GM06990 (cell line): ENCODE measurements at regions not wholly inside any gene's neighbourhood (a gene's known extent, or its start where the extent isn't known, plus 50 kb on each side); places are given as distances from the start of the nearest gene placed in this dataset.

Experiments
- DNase-seq: peaks from one replicate; pipeline ENCODE4 v3.0.0-alpha.2; 2011; ENCODE audit not compliant: insufficient read length; ENCODE audit errors: extremely low read depth
- H3K27me3 ChIP-seq: replicated peaks from 2 replicates; pipeline ENCODE4 v1.6.0; 2011; ENCODE audit warnings: low read length; ENCODE audit not compliant: control insufficient read depth, insufficient read depth
- H3K36me3 ChIP-seq: 2 replicates; pipeline ENCODE4 v1.5.1; 2011; ENCODE audit warnings: low read length; ENCODE audit not compliant: control insufficient read depth, insufficient read depth
- H3K4me3 ChIP-seq: replicated peaks from 2 replicates; pipeline ENCODE4 v1.5.1; 2011; ENCODE audit warnings: low read depth, mild to moderate bottlenecking, control low read depth, low read length
- TF ChIP-seq, protein P1 (sequence below): IDR thresholded peaks from 2 replicates; pipeline ENCODE4 v1.5.1; 2011; ENCODE audit warnings: low read length, control low read depth, mild to moderate bottlenecking, inconsistent platforms; ENCODE audit not compliant: insufficient read depth, poor library complexity, severe bottlenecking

GRCh38 chr2:195181059-195181705, 475.8 kb upstream of the SLC39A10 start:
- TF ChIP-seq, protein P1, sequence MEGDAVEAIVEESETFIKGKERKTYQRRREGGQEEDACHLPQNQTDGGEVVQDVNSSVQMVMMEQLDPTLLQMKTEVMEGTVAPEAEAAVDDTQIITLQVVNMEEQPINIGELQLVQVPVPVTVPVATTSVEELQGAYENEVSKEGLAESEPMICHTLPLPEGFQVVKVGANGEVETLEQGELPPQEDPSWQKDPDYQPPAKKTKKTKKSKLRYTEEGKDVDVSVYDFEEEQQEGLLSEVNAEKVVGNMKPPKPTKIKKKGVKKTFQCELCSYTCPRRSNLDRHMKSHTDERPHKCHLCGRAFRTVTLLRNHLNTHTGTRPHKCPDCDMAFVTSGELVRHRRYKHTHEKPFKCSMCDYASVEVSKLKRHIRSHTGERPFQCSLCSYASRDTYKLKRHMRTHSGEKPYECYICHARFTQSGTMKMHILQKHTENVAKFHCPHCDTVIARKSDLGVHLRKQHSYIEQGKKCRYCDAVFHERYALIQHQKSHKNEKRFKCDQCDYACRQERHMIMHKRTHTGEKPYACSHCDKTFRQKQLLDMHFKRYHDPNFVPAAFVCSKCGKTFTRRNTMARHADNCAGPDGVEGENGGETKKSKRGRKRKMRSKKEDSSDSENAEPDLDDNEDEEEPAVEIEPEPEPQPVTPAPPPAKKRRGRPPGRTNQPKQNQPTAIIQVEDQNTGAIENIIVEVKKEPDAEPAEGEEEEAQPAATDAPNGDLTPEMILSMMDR = no peak
- DNase-seq = no peak
- Histone ChIP-seq H3K27me3 (no peaks in the 10 kb centered on the region), H3K36me3 (no peaks in the 10 kb centered on the region), H3K4me3 (no peak overlapping the region)

GRCh38 chr2:195168369-195168768, 488.7 kb upstream of the SLC39A10 start:
- no peaks in the 10 kb centered on the region for H3K27me3 ChIP-seq
- no peaks in the 10 kb centered on the region for H3K36me3 ChIP-seq
- no peak overlapping the region for H3K4me3 ChIP-seq
- TF ChIP-seq, protein P1 = no peak
- DNase-seq = no peak

GRCh38 chr2:195164930-195165329, 492.1 kb upstream of the SLC39A10 start:
- TF ChIP-seq, protein P1 = no peak
- no peak for DNase-seq

DNA sequence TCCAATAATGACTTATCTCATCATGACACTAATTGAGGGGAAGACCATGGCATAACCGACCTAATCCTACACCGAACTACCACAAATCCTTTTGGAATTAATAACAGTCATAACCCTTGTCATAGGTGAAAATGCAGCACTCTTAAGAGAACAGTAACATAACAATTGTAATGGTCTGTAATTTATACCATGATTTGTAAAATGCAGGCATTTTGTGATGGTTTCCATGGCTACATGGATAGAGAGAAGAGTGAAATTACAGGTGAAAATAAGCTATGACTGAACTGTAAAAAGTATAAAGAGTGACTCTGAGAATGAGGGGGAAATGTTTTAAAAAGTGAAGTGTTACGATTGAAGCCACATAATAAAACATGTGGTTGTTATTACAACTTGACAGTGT, 494.1 kb upstream of the SLC39A10 start:
- TF ChIP-seq, protein P1 = no peak
- Histone ChIP-seq H3K4me3 (no peak overlapping the region), H3K27me3 (no peaks in the 10 kb centered on the region), H3K36me3 (no peaks in the 10 kb centered on the region)
- DNase-seq = no peak

More at GRCh38 chr2:195164930-195165329, 492.1 kb upstream of the SLC39A10 start:
- Histone ChIP-seq H3K4me3 (no peak overlapping the region), H3K27me3 (no peaks in the 10 kb centered on the region), H3K36me3 (no peaks in the 10 kb centered on the region)

GRCh38 chr2:195162194-195162593, 494.8 kb upstream of the SLC39A10 start:
- Histone ChIP-seq H3K4me3 (no peak overlapping the region), H3K27me3 (no peaks in the 10 kb centered on the region), H3K36me3 (no peaks in the 10 kb centered on the region)
- TF ChIP-seq, protein P1 = no peak
- no peak for DNase-seq

DNA sequence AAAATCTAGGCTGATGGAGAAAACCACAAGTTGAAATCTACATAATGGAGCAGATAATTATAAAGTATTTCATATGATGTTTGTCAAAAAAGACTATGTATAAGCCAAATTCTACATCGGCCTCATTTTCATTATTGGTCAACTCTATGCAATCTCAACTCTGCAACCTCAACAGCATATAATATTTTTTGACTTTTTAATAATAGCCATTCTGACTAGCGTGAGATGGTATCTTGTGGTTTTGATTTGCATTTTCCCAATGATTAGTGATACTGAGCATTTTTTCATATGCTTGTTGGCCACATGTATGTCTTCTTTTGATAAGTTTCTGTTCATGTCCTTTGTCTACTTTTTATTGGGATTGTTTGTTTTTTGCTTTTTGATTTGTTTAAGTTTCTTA, 496.1 kb upstream of the SLC39A10 start:
- Histone ChIP-seq H3K36me3 (no peaks in the 10 kb centered on the region), H3K4me3 (no peak overlapping the region), H3K27me3 (no peaks in the 10 kb centered on the region)
- TF ChIP-seq, protein P1 = no peak
- DNase-seq = no peak
